Panc1 (cell line): ENCODE measurements at regions not wholly inside any gene's neighbourhood (a gene's known extent, or its start where the extent isn't known, plus 50 kb on each side); places are given as distances from the start of the nearest gene placed in this dataset.

Source experiments
- ATAC-seq: fragments of 200-7000 bp; cut with Tn5 transposase; 2 replicates; pipeline ENCODE4 v1.9.1; 2020; ENCODE audit warnings: mild to moderate bottlenecking, moderate library complexity
- BruUV-seq: library from RNA; stranded (reverse); fragments of 400-500 nt; replicated peaks from 2 replicates; lab custom pipeline; 2021; lab: Mats Ljungman, UMichigan
- CTCF ChIA-PET: fragments of 300-600 bp; sonication (Branson Sonifier 250); formaldehyde crosslinking; loops from one replicate; lab custom pipeline; 2022; ENCODE audit warnings: antibody characterized with exemption; lab: Charles Lee
- POLR2A ChIA-PET: fragments of 300-600 bp; sonication (Branson Sonifier 250); formaldehyde crosslinking; loops from one replicate; lab custom pipeline; 2022; ENCODE audit warnings: antibody characterized with exemption; lab: Charles Lee
- DNase-seq: peaks from one replicate; pipeline ENCODE4 v3.0.0-alpha.2; 2010; ENCODE audit warnings: low read depth, low spot score
- H3K27ac ChIP-seq: 2 replicates; pipeline ENCODE4 v1.5.1; 2011; ENCODE audit warnings: mild to moderate bottlenecking, low read length, inconsistent platforms
- H3K27me3 ChIP-seq: fragments of 200-500 bp; sonication (Bioruptor generic); 2 replicates; pipeline ENCODE4 v1.6.0; 2014; ENCODE audit warnings: low read length, inconsistent platforms; ENCODE audit not compliant: control insufficient read depth, insufficient read depth
- H3K36me3 ChIP-seq: fragments of 200-500 bp; sonication (Bioruptor generic); 2 replicates; pipeline ENCODE4 v1.5.1; 2014; ENCODE audit warnings: inconsistent platforms, mild to moderate bottlenecking, low read length, moderate library complexity; ENCODE audit not compliant: control insufficient read depth, insufficient read depth
- H3K4me1 ChIP-seq: 2 replicates; pipeline ENCODE4 v1.5.1; 2011; ENCODE audit warnings: inconsistent platforms, mild to moderate bottlenecking, low read length, moderate library complexity; ENCODE audit not compliant: control insufficient read depth, insufficient read depth
- H3K4me3 ChIP-seq, 2 experiments: 2 replicates each; pipeline ENCODE4 v1.5.1; 2011 to 2012; ENCODE audit warnings: low read depth in 2 of 2, low read length in 2 of 2, mild to moderate bottlenecking in 2 of 2, inconsistent platforms in 1 of 2, moderate library complexity in 1 of 2
- H3K9me3 ChIP-seq: fragments of 200-500 bp; sonication (Bioruptor generic); 2 replicates; pipeline ENCODE4 v1.5.1; 2014; ENCODE audit warnings: low read depth, mild to moderate bottlenecking, inconsistent platforms, low read length, moderate library complexity; ENCODE audit not compliant: control insufficient read depth, insufficient read depth
- POLR2AphosphoS5 ChIP-seq: IDR thresholded peaks from 2 replicates; pipeline ENCODE4 v1.6.1; 2012; ENCODE audit warnings: mild to moderate bottlenecking, low read depth, low read length, moderate library complexity
- REST ChIP-seq, 2 experiments: IDR thresholded peaks; 2 replicates each; pipeline ENCODE4 v1.6.1; 2011 to 2012; ENCODE audit warnings: low read depth in 2 of 2, control low read depth in 1 of 2, low read length in 1 of 2, mild to moderate bottlenecking in 1 of 2, moderate library complexity in 1 of 2; ENCODE audit not compliant: insufficient read depth in 1 of 2
- SIN3A ChIP-seq: IDR thresholded peaks from 2 replicates; pipeline ENCODE4 v1.6.1; 2012; ENCODE audit warnings: low read depth, mild to moderate bottlenecking, low read length, moderate library complexity, borderline replicate concordance; ENCODE audit not compliant: insufficient read depth
- TCF7L2 ChIP-seq: IDR thresholded peaks from 2 replicates; pipeline ENCODE4 v1.6.1; 2011; ENCODE audit warnings: mild to moderate bottlenecking, low read depth, low read length, inconsistent platforms
- in situ Hi-C: cut with HindIII; loops from 2 replicates; pipeline ENCODE4 v1.10.0; 2016; ENCODE audit warnings: low sequenced_read_pairs, low pct_unique_long_range_greater_than_20kb
- intact Hi-C: fragments of 100-400 bp; cut with micrococcal nuclease; formaldehyde crosslinking; loops from one replicate; pipeline ENCODE4 v1.10.0; 2022; ENCODE audit not compliant: unreplicated experiment
- TF ChIP-seq, protein P1 (sequence below): fragments of 450-650 bp; IDR thresholded peaks from 2 replicates; pipeline ENCODE4 v1.5.1; 2017; ENCODE audit warnings: mild to moderate bottlenecking

- no peaks in the 10 kb centered on the region for H3K36me3 ChIP-seq
- H3K27ac ChIP-seq: no peak overlapping the region
- in situ Hi-C loops: no loop called here
- POLR2A ChIA-PET: no interaction called here
- H3K4me1 ChIP-seq: no peaks in the 10 kb centered on the region
- no peak for DNase-seq
- CTCF ChIA-PET: no interaction called here
- no peaks in the 10 kb centered on the region; the same call in 1 of the 2 replicates for H3K27me3 ChIP-seq
- BruUV-seq: no TSS peak
- no peak for ATAC-seq
- H3K4me3 ChIP-seq: no peak overlapping the region
- TF ChIP-seq, protein P1, sequence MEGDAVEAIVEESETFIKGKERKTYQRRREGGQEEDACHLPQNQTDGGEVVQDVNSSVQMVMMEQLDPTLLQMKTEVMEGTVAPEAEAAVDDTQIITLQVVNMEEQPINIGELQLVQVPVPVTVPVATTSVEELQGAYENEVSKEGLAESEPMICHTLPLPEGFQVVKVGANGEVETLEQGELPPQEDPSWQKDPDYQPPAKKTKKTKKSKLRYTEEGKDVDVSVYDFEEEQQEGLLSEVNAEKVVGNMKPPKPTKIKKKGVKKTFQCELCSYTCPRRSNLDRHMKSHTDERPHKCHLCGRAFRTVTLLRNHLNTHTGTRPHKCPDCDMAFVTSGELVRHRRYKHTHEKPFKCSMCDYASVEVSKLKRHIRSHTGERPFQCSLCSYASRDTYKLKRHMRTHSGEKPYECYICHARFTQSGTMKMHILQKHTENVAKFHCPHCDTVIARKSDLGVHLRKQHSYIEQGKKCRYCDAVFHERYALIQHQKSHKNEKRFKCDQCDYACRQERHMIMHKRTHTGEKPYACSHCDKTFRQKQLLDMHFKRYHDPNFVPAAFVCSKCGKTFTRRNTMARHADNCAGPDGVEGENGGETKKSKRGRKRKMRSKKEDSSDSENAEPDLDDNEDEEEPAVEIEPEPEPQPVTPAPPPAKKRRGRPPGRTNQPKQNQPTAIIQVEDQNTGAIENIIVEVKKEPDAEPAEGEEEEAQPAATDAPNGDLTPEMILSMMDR: no peak
- TF ChIP-seq TCF7L2 (no peak), POLR2AphosphoS5 (no peak), SIN3A (no peak), REST (IDR thresholded peaks at IDR 0.05; ENCODE audit: insufficient read depth in 1 of 2, low read depth in 2 of 2, low read length in 1 of 2) (no peak)
- H3K9me3 ChIP-seq: no peaks in the 10 kb centered on the region
- intact Hi-C loops: no loop called here
Measured at GRCh38 chr3:31184261-31185061, 290.0 kb upstream of the GADL1 start.

DNA sequence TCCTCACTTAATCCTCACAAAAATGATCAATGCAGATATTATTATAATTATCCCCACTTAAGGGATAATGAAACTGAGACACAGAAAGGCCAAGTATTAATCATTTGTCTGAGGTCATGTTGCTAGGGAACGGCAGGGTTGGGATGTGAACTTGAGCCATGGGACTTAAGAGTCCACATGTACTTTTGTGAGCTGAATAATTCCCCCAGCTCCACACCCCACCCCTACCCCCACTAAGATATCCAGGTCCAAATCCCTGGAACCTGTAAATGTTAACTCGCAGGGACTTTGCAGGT lies 290.5 kb upstream of the GADL1 start:
- Histone ChIP-seq H3K4me3 (no peak overlapping the region), H3K27me3 (no peaks in the 10 kb centered on the region; the same call in 1 of the 2 replicates), H3K4me1 (no peaks in the 10 kb centered on the region), H3K9me3 (no peaks in the 10 kb centered on the region), H3K27ac (no peak overlapping the region), H3K36me3 (no peaks in the 10 kb centered on the region)
- DNase-seq: no peak
- intact Hi-C loops: no loop called here
- in situ Hi-C loops: no loop called here
- CTCF ChIA-PET: no interaction called here
- no peak for ATAC-seq
- POLR2A ChIA-PET: no interaction called here
- no TSS peak for BruUV-seq
- TF ChIP-seq POLR2AphosphoS5: no peak
- TF ChIP-seq TCF7L2: no peak
- TF ChIP-seq SIN3A: no peak
- TF ChIP-seq REST (IDR thresholded peaks at IDR 0.05; ENCODE audit: insufficient read depth in 1 of 2, low read depth in 2 of 2, low read length in 1 of 2): no peak
- TF ChIP-seq, protein P1: no peak
